ENCODE measurements at regions not wholly inside any gene's neighbourhood (a gene's known extent, or its start where the extent isn't known, plus 50 kb on each side); places are given as distances from the start of the nearest gene placed in this dataset.
"Not testable (repeated sequence)": the region's sequence is repeated elsewhere in the genome, so short reads cannot be mapped to it uniquely, and the experiment has no call there.

DNA sequence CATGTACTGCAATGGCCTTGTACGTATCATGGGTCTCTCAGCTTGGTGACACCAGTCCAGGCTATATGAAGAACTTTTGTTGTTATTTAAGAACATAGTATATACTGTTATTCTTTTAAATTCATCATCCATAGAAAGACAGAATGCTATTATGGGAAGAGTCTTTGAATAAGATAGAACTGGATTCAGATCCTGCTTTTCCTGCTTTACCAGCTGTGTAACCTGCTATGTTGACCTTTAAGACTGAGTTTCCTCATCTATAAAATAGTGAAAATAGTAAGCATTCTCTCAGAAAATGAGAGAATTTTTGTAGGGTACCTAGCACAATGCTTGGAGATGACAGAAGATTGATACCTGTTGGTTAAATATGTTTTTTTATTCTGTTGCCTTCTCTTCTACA, 204.1 kb upstream of the TBL1XR1 start:
- no peak overlapping the region for H3K27ac ChIP-seq (ENCODE audit: low read depth, low read length)
- no peaks in the 10 kb centered on the region for H3K27me3 ChIP-seq (ENCODE audit: control insufficient read depth, insufficient read depth, low read length)
- no peaks in the 10 kb centered on the region for H3K9me3 ChIP-seq (ENCODE audit: control insufficient read depth, insufficient read depth, low read length)
- no peak overlapping the region for H3K4me3 ChIP-seq (ENCODE audit: low read depth, low read length)
- no peak for DNase-seq (ENCODE audit: low read depth in 4 of 6, low spot score in 6 of 6)
- H3K36me3 ChIP-seq (ENCODE audit: control insufficient read depth, insufficient read depth, low read length), result no peaks in the 10 kb centered on the region
- no CpG with 5 or more reads among the region's 1 CpG for WGBS (ENCODE audit: insufficient coverage)
- no peaks in the 10 kb centered on the region for H3K4me1 ChIP-seq (ENCODE audit: control insufficient read depth, insufficient read depth, low read length)

DNA sequence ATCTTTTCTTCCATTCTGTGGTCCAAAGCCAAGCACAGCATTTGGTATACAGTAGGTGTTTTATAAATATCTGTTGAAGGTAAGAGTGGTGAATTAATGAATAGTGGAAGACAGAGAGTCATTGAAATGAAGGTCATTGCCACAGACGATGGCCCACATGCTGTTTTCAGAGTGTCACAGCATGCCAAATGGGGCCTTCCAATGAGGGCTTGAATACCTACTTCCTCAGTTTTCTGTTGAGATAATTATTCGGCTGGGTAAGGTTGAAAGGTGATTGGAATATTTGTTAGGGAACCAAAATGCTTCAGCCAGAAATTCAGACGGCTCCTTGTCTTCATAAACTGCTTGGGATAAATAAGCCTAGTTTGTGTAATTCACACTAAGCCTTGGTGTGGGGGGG, 205.3 kb upstream of the TBL1XR1 start:
- no peak for DNase-seq (ENCODE audit: low read depth in 4 of 6, low spot score in 6 of 6)
- Histone ChIP-seq H3K36me3 (ENCODE audit: control insufficient read depth, insufficient read depth, low read length) (no peaks in the 10 kb centered on the region), H3K4me3 (ENCODE audit: low read depth, low read length) (no peak overlapping the region), H3K27ac (ENCODE audit: low read depth, low read length) (no peak overlapping the region), H3K9me3 (ENCODE audit: control insufficient read depth, insufficient read depth, low read length) (no peaks in the 10 kb centered on the region), H3K27me3 (ENCODE audit: control insufficient read depth, insufficient read depth, low read length) (no peaks in the 10 kb centered on the region), H3K4me1 (ENCODE audit: control insufficient read depth, insufficient read depth, low read length) (no peaks in the 10 kb centered on the region)
- 63% methylated on average over 2 of the region's 3 CpGs for WGBS (ENCODE audit: insufficient coverage)

DNA sequence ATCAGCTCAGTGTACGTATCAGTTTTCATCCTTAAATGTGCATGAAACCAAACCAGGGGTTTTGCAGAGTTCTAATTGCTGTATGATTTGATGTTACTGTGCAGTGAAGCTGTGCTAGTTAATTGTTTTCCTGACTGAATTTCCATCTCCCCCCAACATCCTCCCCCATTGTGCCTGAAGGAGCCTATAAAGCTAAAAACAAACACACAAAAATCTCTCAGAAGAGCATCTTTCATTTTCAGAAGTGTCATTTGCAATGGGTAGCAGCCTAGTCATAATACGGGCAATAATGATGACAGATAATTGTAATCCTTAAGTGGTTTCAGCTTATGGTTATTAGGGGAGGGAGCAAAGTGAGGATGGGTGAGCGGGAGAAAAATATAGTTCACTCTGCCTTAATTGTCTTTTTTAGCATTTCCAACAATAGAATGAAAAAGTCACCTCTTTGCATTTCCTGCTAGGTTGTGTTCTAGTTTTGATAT, 207.9 kb upstream of the TBL1XR1 start:
- H3K27ac ChIP-seq (ENCODE audit: low read depth, low read length), result no peak overlapping the region
- no peaks in the 10 kb centered on the region for H3K27me3 ChIP-seq (ENCODE audit: control insufficient read depth, insufficient read depth, low read length)
- no peaks in the 10 kb centered on the region for H3K4me1 ChIP-seq (ENCODE audit: control insufficient read depth, insufficient read depth, low read length)
- H3K36me3 ChIP-seq (ENCODE audit: control insufficient read depth, insufficient read depth, low read length), result no peaks in the 10 kb centered on the region
- no CpG with 5 or more reads among the region's 3 CpGs for WGBS (ENCODE audit: insufficient coverage)
- peak in 3 of 6 donors; percentile 23 to 93 (median 29) for DNase-seq (ENCODE audit: low read depth in 4 of 6, low spot score in 6 of 6)
- H3K9me3 ChIP-seq (ENCODE audit: control insufficient read depth, insufficient read depth, low read length), result no peaks in the 10 kb centered on the region
- no peak overlapping the region for H3K4me3 ChIP-seq (ENCODE audit: low read depth, low read length)

DNA sequence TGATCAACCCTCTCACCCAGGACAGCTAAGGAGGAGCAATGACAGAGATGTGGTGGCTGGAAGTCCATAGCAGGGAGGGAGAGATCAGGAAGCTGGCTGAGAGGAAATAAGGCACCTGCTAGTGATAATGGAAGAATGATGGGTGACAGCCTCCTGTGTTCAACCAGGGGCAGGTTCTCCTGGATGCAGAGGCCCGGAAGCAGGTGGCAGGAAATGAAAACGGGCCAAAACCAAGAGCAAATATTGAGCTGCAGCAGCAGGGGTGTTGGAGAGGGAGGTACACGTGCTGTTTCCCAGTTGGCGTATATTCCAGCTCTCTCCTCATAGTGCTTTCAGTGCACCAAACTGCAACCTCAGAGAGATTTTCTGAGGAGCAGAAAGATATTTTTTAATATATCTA, 213.4 kb upstream of the TBL1XR1 start:
- WGBS (ENCODE audit: insufficient coverage), result no CpG with 5 or more reads among the region's 4 CpGs
- no peaks in the 10 kb centered on the region for H3K4me1 ChIP-seq (ENCODE audit: control insufficient read depth, insufficient read depth, low read length)
- H3K27me3 ChIP-seq (ENCODE audit: control insufficient read depth, insufficient read depth, low read length), result no peaks in the 10 kb centered on the region
- H3K27ac ChIP-seq (ENCODE audit: low read depth, low read length), result no peak overlapping the region
- no peak overlapping the region for H3K4me3 ChIP-seq (ENCODE audit: low read depth, low read length)
- H3K36me3 ChIP-seq (ENCODE audit: control insufficient read depth, insufficient read depth, low read length), result no peaks in the 10 kb centered on the region
- peak in 2 of 6 donors; percentile 53 to 76 for DNase-seq (ENCODE audit: low read depth in 4 of 6, low spot score in 6 of 6)
- no peaks in the 10 kb centered on the region for H3K9me3 ChIP-seq (ENCODE audit: control insufficient read depth, insufficient read depth, low read length)

DNA sequence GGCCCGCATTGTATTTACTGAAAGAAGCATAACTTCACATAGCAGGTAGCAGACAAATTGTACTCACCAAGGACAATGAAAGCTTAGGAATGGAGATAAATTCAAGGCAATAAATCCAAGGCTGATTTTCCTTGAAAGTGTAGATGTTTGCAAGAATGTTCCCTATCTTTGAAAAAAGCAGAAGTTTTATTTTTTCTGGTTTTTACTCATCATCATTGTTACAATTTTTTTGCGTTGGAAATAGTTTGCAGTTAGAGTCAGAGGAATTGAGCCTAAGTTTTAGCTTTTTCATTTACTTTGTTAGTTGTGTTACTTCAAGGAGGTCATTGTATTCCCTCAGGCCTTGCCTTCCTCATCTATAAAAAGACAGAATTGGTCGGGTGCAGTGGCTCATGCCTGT, 213.9 kb upstream of the TBL1XR1 start:
- no peak for DNase-seq (ENCODE audit: low read depth in 4 of 6, low spot score in 6 of 6)
- Histone ChIP-seq H3K4me1 (ENCODE audit: control insufficient read depth, insufficient read depth, low read length) (no peaks in the 10 kb centered on the region), H3K27me3 (ENCODE audit: control insufficient read depth, insufficient read depth, low read length) (no peaks in the 10 kb centered on the region), H3K4me3 (ENCODE audit: low read depth, low read length) (no peak overlapping the region), H3K27ac (ENCODE audit: low read depth, low read length) (no peak overlapping the region), H3K36me3 (ENCODE audit: control insufficient read depth, insufficient read depth, low read length) (no peaks in the 10 kb centered on the region), H3K9me3 (ENCODE audit: control insufficient read depth, insufficient read depth, low read length) (no peaks in the 10 kb centered on the region)
- no CpG with 5 or more reads among the region's 3 CpGs for WGBS (ENCODE audit: insufficient coverage)

DNA sequence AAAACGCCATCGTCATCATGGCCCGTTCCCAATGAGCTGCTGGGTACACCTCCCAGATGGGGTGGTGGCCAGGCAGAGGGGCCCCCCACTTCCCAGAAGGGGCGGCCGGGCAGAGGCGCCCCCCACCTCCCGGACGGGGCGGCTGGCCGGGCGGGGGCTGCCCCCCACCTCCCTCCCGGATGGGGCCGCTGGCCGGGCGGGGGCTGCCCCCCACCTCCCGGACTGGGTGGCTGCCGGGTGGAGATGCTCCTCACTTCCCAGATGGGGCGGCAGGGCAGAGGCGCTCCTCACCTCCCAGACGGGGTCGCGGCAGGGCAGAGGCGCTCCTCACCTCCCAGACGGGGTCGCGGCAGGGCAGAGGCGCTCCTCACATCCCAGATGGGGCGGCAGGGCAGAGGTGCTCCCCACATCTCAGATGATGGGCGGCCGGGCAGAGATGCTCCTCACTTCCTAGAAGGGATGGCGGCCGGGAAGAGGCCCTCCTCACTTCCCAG, 215.4 kb upstream of the TBL1XR1 start:
- not testable (repeated sequence) for H3K27ac ChIP-seq (ENCODE audit: low read depth, low read length); H3K27me3 ChIP-seq (ENCODE audit: control insufficient read depth, insufficient read depth, low read length); H3K36me3 ChIP-seq (ENCODE audit: control insufficient read depth, insufficient read depth, low read length); H3K4me1 ChIP-seq (ENCODE audit: control insufficient read depth, insufficient read depth, low read length); H3K9me3 ChIP-seq (ENCODE audit: control insufficient read depth, insufficient read depth, low read length); DNase-seq (ENCODE audit: low read depth in 4 of 6, low spot score in 6 of 6); H3K4me3 ChIP-seq (ENCODE audit: low read depth, low read length)
- WGBS (ENCODE audit: insufficient coverage), result 99% methylated on average over 17 of the region's 32 CpGs

DNA sequence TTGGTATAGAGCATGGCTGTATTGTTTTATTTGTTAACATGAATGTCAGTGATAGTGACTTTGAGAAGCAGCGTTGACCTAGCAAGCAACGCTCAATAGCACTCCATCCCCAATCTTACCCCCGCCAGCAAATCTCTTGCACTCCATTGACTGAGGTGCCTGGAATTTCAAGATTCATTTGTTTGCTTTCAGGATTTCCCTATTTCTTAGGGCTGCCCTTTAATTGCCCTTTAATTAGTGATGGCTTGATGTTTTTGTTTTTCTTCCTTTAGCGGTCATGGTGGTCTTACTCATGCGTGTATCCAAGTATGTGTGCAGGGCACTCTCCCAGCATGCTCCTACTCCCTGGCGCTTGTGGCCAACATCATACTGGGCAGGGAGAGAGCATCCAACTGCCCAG, 216.8 kb upstream of the TBL1XR1 start:
- Histone ChIP-seq H3K4me1 (ENCODE audit: control insufficient read depth, insufficient read depth, low read length) (no peaks in the 10 kb centered on the region), H3K27ac (ENCODE audit: low read depth, low read length) (no peak overlapping the region), H3K36me3 (ENCODE audit: control insufficient read depth, insufficient read depth, low read length) (no peaks in the 10 kb centered on the region), H3K9me3 (ENCODE audit: control insufficient read depth, insufficient read depth, low read length) (no peaks in the 10 kb centered on the region), H3K4me3 (ENCODE audit: low read depth, low read length) (no peak overlapping the region), H3K27me3 (ENCODE audit: control insufficient read depth, insufficient read depth, low read length) (no peaks in the 10 kb centered on the region)
- WGBS (ENCODE audit: insufficient coverage), result no CpG with 5 or more reads among the region's 6 CpGs
- no peak for DNase-seq (ENCODE audit: low read depth in 4 of 6, low spot score in 6 of 6)

DNA sequence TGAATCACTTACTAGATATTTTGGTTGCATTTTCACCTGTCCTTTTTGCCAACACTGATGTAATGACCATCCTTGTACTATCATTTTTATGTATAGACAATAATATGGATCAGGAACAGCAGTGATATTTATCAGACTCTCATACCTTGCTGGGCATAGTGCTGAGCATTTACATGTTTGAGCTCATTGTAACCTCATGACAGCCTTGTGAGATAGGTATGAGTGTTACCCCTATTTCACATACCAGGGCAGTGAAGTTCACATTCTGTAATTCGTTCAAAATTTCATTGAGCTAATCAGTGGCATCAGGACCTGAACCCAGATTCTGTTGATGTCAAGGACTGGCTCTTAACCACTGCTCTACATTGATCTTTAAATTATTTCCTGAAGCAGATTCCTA, 221.5 kb upstream of the TBL1XR1 start:
- no peak for DNase-seq (ENCODE audit: low read depth in 4 of 6, low spot score in 6 of 6)
- H3K9me3 ChIP-seq (ENCODE audit: control insufficient read depth, insufficient read depth, low read length), result no peaks in the 10 kb centered on the region
- WGBS (ENCODE audit: insufficient coverage), result no CpG with 5 or more reads among the region's 1 CpG
- no peak overlapping the region for H3K4me3 ChIP-seq (ENCODE audit: low read depth, low read length)
- no peak overlapping the region for H3K27ac ChIP-seq (ENCODE audit: low read depth, low read length)
- H3K27me3 ChIP-seq (ENCODE audit: control insufficient read depth, insufficient read depth, low read length), result no peaks in the 10 kb centered on the region
- no peaks in the 10 kb centered on the region for H3K36me3 ChIP-seq (ENCODE audit: control insufficient read depth, insufficient read depth, low read length)
- H3K4me1 ChIP-seq (ENCODE audit: control insufficient read depth, insufficient read depth, low read length), result no peaks in the 10 kb centered on the region

DNA sequence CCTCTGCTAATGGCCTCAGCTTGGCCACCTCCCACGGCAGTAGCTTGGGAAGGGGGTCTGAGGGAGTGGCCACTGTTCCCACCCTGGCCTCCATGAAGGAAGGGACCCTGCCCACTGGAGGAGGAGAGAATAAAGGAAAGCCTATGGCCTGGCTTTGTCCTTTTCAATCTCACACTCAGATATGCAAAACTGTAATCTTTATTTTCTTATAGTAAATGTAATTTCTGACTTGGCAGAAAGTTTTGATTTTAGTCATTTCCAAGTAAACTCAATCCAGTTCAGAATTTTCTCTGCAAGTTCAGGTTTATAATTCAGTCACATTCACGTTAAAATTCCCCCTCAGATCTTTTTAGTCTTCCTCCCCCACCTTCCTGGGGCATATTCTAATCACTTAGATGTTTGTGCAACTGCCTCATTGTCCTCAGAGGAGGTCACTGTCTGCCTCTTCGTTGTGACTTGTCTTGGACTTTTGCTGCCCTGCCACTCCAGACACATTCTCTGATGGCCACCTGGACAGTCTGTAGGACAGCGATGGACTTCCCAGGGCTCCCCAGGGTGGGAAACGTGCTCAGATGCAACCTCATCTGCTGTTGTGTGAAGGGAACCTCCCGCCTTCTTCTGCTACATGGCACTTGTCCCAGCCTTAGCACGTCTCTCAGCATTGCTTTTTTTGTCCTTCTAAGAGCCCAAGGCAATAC, 222.8 kb upstream of the TBL1XR1 start:
- Histone ChIP-seq H3K27me3 (ENCODE audit: control insufficient read depth, insufficient read depth, low read length) (no peaks in the 10 kb centered on the region), H3K27ac (ENCODE audit: low read depth, low read length) (no peak overlapping the region), H3K4me1 (ENCODE audit: control insufficient read depth, insufficient read depth, low read length) (no peaks in the 10 kb centered on the region), H3K36me3 (ENCODE audit: control insufficient read depth, insufficient read depth, low read length) (no peaks in the 10 kb centered on the region), H3K4me3 (ENCODE audit: low read depth, low read length) (no peak overlapping the region), H3K9me3 (ENCODE audit: control insufficient read depth, insufficient read depth, low read length) (no peaks in the 10 kb centered on the region)
- peak in 1 of 6 donors; percentile 70 for DNase-seq (ENCODE audit: low read depth in 4 of 6, low spot score in 6 of 6)
- 65% methylated on average over 7 of the region's 7 CpGs for WGBS (ENCODE audit: insufficient coverage)
